ENCODE measurements at regions not wholly inside any gene's neighbourhood (a gene's known extent, or its start where the extent isn't known, plus 50 kb on each side); places are given as distances from the start of the nearest gene placed in this dataset.
"Not testable (repeated sequence)": the region's sequence is repeated elsewhere in the genome, so short reads cannot be mapped to it uniquely, and the experiment has no call there.

DNA sequence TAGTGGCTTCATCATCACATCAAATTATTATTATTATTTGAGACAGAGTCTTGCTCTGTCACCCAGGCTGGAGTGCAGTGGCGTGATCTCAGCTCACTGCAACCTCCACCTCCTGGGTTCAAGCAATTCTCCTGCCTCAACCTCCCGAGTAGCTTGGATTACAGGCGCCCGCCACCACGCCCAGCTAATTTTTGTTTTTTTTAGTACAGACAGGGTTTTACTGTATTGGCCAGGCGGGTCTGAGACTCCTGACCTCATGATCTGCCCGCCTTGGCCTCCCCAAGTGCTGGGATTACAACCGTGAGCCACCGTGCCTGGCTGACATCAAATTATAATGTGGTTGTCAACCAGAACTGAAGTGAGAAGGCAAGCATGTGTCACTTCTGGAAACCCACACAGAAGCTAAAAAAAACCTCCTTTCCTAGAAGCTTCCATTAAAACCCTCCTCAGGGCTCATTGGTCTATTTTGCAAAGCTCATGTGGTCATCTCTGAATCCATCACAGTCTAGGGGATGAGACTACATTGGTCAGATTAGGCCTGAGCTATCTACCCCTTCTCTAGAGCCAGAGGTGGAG, 75.8 kb upstream of the CARD11 start:
- TF ChIP-seq, protein P1, sequence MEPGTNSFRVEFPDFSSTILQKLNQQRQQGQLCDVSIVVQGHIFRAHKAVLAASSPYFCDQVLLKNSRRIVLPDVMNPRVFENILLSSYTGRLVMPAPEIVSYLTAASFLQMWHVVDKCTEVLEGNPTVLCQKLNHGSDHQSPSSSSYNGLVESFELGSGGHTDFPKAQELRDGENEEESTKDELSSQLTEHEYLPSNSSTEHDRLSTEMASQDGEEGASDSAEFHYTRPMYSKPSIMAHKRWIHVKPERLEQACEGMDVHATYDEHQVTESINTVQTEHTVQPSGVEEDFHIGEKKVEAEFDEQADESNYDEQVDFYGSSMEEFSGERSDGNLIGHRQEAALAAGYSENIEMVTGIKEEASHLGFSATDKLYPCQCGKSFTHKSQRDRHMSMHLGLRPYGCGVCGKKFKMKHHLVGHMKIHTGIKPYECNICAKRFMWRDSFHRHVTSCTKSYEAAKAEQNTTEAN (CRISPR knock-in tag; IDR thresholded peaks at IDR 0.05) = not testable (repeated sequence)
- not testable (repeated sequence) for TF ChIP-seq MLX (CRISPR knock-in tag; IDR thresholded peaks at IDR 0.05); CTCF (IDR thresholded peaks at IDR 0.05); ZNF121 (CRISPR knock-in tag; IDR thresholded peaks at IDR 0.05); PRDM15 (CRISPR knock-in tag; IDR thresholded peaks at IDR 0.05); GRHL2 (CRISPR knock-in tag; IDR thresholded peaks at IDR 0.05; ENCODE audit: insufficient replicate concordance, severe bottlenecking); SP1 (CRISPR knock-in tag; conservative IDR thresholded peaks at IDR 0.05)
- TF ChIP-seq, protein P2, sequence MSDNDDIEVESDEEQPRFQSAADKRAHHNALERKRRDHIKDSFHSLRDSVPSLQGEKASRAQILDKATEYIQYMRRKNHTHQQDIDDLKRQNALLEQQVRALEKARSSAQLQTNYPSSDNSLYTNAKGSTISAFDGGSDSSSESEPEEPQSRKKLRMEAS (CRISPR knock-in tag; IDR thresholded peaks at IDR 0.05) = not testable (repeated sequence)

All from WTC11 (cell line).